GM12874 (cell line): ENCODE measurements at regions not wholly inside any gene's neighbourhood (a gene's known extent, or its start where the extent isn't known, plus 50 kb on each side); places are given as distances from the start of the nearest gene placed in this dataset.

Experiments used
- TF ChIP-seq, protein P1 (sequence below): IDR thresholded peaks from 2 replicates; pipeline ENCODE4 v1.5.1; 2011; ENCODE audit warnings: low read depth, mild to moderate bottlenecking, control low read depth, low read length, moderate library complexity; ENCODE audit not compliant: insufficient read depth

DNA sequence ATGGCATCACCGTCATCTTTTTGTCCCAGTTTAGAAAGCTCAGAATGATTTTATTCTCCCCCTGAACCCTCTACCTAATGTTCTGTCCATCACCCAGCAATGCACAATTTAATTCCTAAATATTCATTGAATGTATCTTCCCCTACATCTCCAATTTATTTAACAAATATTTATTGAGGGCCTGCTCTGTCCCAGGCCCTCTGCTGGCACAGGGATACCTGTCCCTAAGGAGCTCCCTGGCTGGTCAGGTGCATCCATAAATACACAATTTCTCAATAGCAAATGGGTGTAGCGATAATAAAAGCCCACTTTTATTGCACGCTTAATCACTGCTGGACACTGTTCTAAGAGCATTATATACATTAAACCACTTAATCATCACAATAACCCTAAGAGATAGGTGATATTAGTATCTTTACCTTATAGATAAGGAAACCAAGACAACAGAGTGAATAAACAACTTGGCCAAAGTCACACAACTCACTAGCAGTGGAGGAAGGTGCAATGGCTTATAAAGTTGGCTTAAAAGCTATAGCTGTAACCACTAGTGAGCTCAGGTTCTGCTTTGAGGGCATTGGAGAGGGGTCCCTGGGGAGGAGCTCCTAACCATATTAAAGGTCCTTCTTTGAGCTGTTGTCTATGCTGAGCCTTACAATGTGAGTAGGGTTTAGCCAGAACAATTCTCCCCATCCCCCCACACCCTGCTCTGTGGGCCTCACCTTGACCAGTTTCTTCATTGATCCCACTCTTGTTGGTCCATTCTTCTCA is 126.3 kb upstream of the JUN start:
- TF ChIP-seq, protein P1, sequence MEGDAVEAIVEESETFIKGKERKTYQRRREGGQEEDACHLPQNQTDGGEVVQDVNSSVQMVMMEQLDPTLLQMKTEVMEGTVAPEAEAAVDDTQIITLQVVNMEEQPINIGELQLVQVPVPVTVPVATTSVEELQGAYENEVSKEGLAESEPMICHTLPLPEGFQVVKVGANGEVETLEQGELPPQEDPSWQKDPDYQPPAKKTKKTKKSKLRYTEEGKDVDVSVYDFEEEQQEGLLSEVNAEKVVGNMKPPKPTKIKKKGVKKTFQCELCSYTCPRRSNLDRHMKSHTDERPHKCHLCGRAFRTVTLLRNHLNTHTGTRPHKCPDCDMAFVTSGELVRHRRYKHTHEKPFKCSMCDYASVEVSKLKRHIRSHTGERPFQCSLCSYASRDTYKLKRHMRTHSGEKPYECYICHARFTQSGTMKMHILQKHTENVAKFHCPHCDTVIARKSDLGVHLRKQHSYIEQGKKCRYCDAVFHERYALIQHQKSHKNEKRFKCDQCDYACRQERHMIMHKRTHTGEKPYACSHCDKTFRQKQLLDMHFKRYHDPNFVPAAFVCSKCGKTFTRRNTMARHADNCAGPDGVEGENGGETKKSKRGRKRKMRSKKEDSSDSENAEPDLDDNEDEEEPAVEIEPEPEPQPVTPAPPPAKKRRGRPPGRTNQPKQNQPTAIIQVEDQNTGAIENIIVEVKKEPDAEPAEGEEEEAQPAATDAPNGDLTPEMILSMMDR, result no peak

DNA sequence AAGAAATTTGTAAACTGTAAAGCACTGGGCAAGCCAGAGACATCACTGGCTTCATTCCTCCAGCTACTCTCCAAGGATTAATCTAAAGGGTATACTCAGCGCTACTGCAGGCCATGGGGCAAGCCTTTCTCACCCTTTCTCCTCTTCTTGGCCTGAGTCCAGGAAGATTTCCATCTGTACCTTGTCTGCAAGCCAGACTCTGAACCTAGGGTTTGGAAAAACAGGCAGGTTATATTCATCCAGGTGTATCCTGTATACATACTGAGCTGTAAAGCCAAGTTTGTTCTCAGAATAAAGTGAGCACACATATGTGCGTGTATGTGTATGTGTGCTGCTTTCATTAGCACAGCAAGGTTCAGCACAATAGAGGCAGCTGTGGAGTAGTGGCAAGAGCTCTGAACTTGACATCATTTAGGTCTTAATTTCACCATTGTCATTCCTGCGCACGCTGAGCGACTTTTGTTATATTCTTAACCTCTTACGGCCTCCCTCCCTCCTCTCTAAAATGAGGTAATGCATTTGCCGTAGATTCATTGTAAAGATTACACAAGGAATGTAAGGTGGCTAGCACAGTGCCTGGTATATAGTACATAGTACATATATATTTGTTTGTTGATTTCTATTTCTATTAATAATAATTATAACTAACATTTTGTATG is 128.1 kb upstream of the JUN start:
- TF ChIP-seq, protein P1, result no peak

DNA sequence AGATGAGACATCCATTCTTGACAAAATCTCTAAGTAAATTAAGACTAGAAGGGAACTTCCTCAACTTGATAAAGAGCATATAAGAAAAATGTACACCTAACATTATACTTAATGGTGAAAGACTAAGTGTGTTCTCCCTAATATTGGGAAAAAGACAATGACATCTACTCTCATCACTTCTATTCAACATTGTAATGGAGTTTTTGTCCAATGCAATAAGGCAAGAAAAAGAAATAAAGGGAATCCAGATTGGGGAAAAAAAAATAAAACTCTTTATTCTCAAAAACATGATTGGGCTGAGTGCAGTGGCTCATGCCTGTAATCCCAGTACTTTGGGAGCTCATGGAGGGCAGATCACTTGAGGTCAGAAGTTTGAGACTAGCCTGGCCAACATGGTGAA is 131.1 kb upstream of the JUN start:
- TF ChIP-seq, protein P1, result no peak

DNA sequence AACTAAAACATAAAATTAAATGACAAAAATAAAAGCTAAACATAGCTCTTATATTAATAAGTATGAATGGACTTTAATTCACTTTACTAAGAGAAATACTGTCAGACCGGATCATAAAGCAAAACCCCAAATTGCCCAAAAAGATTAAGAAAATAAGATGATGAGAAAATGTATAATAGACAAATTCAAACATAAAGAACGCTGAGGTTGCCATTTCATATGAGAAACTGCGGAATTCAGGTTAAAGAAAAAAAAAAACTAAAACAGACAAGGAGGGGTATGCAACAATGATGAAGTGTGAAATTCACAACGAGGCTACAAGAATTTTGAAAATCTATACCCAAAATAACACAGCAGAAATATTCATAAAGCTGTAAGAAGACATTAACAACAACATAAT is 133.6 kb upstream of the JUN start:
- TF ChIP-seq, protein P1, result no peak

DNA sequence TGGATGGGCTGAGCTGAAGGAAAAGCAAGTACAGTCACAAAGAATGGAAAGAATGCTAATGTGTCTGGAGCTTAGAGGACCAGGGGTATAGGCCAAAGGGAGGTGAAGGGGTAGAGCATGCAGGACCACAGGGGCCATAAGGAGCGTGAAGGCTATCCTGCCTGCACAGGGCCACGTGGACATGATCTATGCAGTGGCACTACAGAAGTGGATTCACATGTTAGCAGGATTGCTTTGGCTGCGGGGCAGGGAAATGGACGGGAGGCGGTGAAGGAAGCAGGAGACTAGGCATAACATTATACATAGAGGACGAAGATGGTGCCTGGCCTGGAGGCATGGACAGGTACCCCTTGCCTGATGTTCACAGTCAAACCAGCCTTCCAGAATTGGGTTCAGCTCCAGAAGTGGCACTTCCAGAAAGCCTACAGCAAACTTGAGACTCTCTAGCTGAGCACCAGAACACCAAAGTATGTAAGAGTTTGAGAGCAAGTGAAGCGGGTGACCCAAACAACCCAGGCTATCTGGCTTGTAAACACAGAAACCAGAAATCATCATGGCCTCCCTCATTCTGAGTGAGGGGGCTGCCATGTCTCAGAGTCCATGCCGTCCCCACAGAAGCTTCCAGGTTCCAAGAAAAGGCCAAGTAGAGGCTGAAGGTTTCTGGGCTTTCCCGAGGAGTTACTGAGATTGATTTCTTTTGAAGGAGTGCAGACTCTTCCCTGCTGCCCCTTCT is 135.5 kb upstream of the JUN start:
- TF ChIP-seq, protein P1, result no peak

DNA sequence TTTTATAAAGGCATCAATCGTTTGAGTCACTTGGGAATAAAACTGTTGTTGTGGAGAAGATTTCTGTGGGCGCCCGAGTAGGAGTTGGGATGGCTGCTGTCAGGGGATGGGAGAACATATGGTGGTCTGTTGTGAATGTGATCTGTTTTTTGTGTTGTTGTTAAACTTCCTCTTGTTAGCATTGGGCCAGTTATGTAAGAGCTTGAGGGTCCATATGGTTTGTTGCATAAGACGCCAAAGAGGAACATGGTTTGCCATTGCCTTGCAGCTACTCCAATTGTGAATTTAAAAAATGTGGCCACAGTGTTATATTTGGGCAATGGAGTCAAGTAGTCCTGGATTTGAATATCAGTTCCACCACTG is 136.1 kb upstream of the JUN start:
- TF ChIP-seq, protein P1, result no peak

DNA sequence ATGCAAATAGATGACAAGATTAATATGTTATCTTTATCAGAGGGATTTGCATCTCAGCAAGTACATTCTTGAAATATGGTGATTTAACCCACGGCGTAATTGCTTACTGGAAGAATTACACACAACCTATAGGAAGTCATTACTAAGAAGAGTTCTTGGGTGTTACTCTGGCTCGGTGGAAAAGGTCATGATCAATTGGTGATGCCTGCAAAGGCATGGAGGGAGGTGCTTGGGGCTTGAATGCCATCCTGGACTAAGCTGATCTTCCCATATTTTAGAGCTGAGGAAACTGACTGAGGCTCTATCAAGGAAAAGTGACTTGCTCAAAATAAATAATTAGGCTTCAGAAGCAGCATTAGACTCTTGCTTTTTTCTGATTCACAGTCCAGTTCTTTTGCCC is 137.5 kb upstream of the JUN start:
- TF ChIP-seq, protein P1, result no peak
